GM23338 (cell line): ENCODE measurements at regions not wholly inside any gene's neighbourhood (a gene's known extent, or its start where the extent isn't known, plus 50 kb on each side); places are given as distances from the start of the nearest gene placed in this dataset.

Source experiments
- ATAC-seq: fragments of 200-7000 bp; cut with Tn5 transposase; 3 replicates; pipeline ENCODE4 v1.9.1; 2020
- DNase-seq: peaks from one replicate; pipeline ENCODE4 v3.0.0-alpha.2; 2015; ENCODE audit warnings: low spot score
- H2AFZ ChIP-seq: fragments of 200-600 bp; sonication (generic); 2 replicates; pipeline ENCODE4 v1.8.0; 2016; ENCODE audit warnings: antibody characterized with exemption, mild to moderate bottlenecking, moderate library complexity
- H3F3A ChIP-seq: fragments of 200-600 bp; sonication (generic); replicated peaks from 2 replicates; pipeline ENCODE4 v1.8.0; 2017; ENCODE audit warnings: antibody characterized with exemption, mixed run types, low read depth
- H3K27ac ChIP-seq: fragments of 200-600 bp; sonication (generic); 2 replicates; pipeline ENCODE4 v1.6.1; 2016; ENCODE audit warnings: low read depth
- H3K27me3 ChIP-seq: fragments of 200-600 bp; sonication (generic); 2 replicates; pipeline ENCODE4 v1.8.0; 2016; ENCODE audit warnings: mild to moderate bottlenecking, mixed run types, moderate library complexity; ENCODE audit not compliant: insufficient read depth
- H3K36me3 ChIP-seq: fragments of 200-600 bp; sonication (generic); 2 replicates; pipeline ENCODE4 v1.8.0; 2016; ENCODE audit warnings: mild to moderate bottlenecking; ENCODE audit not compliant: insufficient read depth
- H3K4me1 ChIP-seq: fragments of 200-600 bp; sonication (generic); 2 replicates; pipeline ENCODE4 v1.8.0; 2016; ENCODE audit warnings: mild to moderate bottlenecking, moderate library complexity; ENCODE audit not compliant: insufficient read depth
- H3K4me2 ChIP-seq: fragments of 200-600 bp; sonication (generic); 2 replicates; pipeline ENCODE4 v1.7.1; 2017; ENCODE audit warnings: mixed run types
- H3K4me3 ChIP-seq: fragments of 200-600 bp; sonication (generic); 2 replicates; pipeline ENCODE4 v1.6.1; 2016; ENCODE audit warnings: mixed run types
- H3K79me2 ChIP-seq: fragments of 200-600 bp; sonication (generic); replicated peaks from 2 replicates; pipeline ENCODE4 v1.8.0; 2017; ENCODE audit warnings: mild to moderate bottlenecking; ENCODE audit not compliant: insufficient read depth
- H3K9me2 ChIP-seq: fragments of 200-600 bp; sonication (generic); 2 replicates; pipeline ENCODE4 v1.8.0; 2017; ENCODE audit not compliant: insufficient read depth
- H4K20me1 ChIP-seq: fragments of 200-600 bp; sonication (generic); replicated peaks from 2 replicates; pipeline ENCODE4 v1.8.0; 2017; ENCODE audit warnings: mild to moderate bottlenecking; ENCODE audit not compliant: insufficient read depth
- H3K27ac Mint-ChIP-seq: 2 replicates; pipeline ENCODE4 v1.8.0; 2020; ENCODE audit warnings: inconsistent platforms, mild to moderate bottlenecking, moderate library complexity, mixed read lengths
- H3K27me3 Mint-ChIP-seq: 3 replicates; pipeline ENCODE4 v1.8.0; 2022; ENCODE audit warnings: low read depth, mild to moderate bottlenecking, moderate library complexity, mixed read lengths, inconsistent platforms; ENCODE audit not compliant: insufficient read depth, poor library complexity
- H3K36me3 Mint-ChIP-seq: 3 replicates; pipeline ENCODE4 v1.8.0; 2021; ENCODE audit warnings: low read depth, mild to moderate bottlenecking, inconsistent platforms, moderate library complexity, mixed read lengths
- H3K4me1 Mint-ChIP-seq: 3 replicates; pipeline ENCODE4 v1.8.0; 2020; ENCODE audit warnings: mild to moderate bottlenecking, inconsistent platforms, mixed read lengths
- H3K4me3 Mint-ChIP-seq: 3 replicates; pipeline ENCODE4 v1.8.0; 2021; ENCODE audit warnings: moderate library complexity, mild to moderate bottlenecking, inconsistent platforms, mixed read lengths
- H3K9me3 Mint-ChIP-seq: 3 replicates; pipeline ENCODE4 v1.8.0; 2020; ENCODE audit warnings: moderate library complexity, mild to moderate bottlenecking, inconsistent platforms, mixed read lengths
- CREB1 ChIP-seq: fragments of 250-450 bp; sonication (Bioruptor Pico); IDR thresholded peaks from 2 replicates; pipeline ENCODE4 v1.5.0; 2020; ENCODE audit warnings: low read depth, mild to moderate bottlenecking, moderate library complexity
- CTCF ChIP-seq, 2 experiments: fragments of 200-600 bp in 1 of 2; sonication (generic) in 1 of 2; conservative IDR thresholded peaks; 2 replicates each; pipeline versions ENCODE4 v1.5.1 to v1.6.1; 2016 to 2017; ENCODE audit warnings: antibody characterized with exemption in 2 of 2, low read depth in 2 of 2, mild to moderate bottlenecking in 2 of 2, moderate library complexity in 1 of 2
- EZH2 ChIP-seq: fragments of 200-600 bp; sonication (generic); IDR thresholded peaks from one replicate; pipeline ENCODE4 v1.8.0; 2017; ENCODE audit warnings: antibody characterized with exemption, mild to moderate bottlenecking, low read depth; ENCODE audit not compliant: unreplicated experiment
- EZH2phosphoT487 ChIP-seq: fragments of 200-600 bp; sonication (generic); IDR thresholded peaks from one replicate; pipeline ENCODE4 v1.8.1; 2018; ENCODE audit warnings: antibody characterized with exemption; ENCODE audit not compliant: unreplicated experiment
- JUNB ChIP-seq: IDR thresholded peaks from one replicate; pipeline ENCODE4 v1.6.1; 2016; ENCODE audit warnings: antibody characterized with exemption; ENCODE audit not compliant: unreplicated experiment
- ZNF331 ChIP-seq: fragments of 250-450 bp; sonication (Bioruptor Pico); IDR thresholded peaks from 2 replicates; pipeline ENCODE4 v1.5.0; 2020; ENCODE audit warnings: low read depth, mild to moderate bottlenecking, moderate library complexity
- TF ChIP-seq, protein P1 (sequence below): IDR thresholded peaks from one replicate; pipeline ENCODE4 v1.6.1; 2018; ENCODE audit warnings: antibody characterized with exemption; ENCODE audit not compliant: unreplicated experiment

GRCh38 chr10:71082960-71083715 is 129.2 kb upstream of the UNC5B start:
- Histone ChIP-seq H3K4me1 (no peaks in the 10 kb centered on the region), H3K79me2 (no peaks in the 10 kb centered on the region), H3K4me3 (no peak overlapping the region), H3K4me2 (no peak overlapping the region), H2AFZ (no peak overlapping the region), H3F3A (no peaks in the 10 kb centered on the region), H4K20me1 (no peaks in the 10 kb centered on the region), H3K27ac (no peak overlapping the region), H3K36me3 (no peaks in the 10 kb centered on the region), H3K27me3 (no peaks in the 10 kb centered on the region), H3K9me2 (no peaks in the 10 kb centered on the region)
- H3K27ac Mint-ChIP-seq, result no peak overlapping the region
- TF ChIP-seq CREB1 (CRISPR knock-in tag) (no peak), EZH2phosphoT487 (no peak), EZH2 (no peak), CTCF (conservative IDR thresholded peaks at IDR 0.05; ENCODE audit: low read depth in 2 of 2) (no peak)
- TF ChIP-seq, protein P1, sequence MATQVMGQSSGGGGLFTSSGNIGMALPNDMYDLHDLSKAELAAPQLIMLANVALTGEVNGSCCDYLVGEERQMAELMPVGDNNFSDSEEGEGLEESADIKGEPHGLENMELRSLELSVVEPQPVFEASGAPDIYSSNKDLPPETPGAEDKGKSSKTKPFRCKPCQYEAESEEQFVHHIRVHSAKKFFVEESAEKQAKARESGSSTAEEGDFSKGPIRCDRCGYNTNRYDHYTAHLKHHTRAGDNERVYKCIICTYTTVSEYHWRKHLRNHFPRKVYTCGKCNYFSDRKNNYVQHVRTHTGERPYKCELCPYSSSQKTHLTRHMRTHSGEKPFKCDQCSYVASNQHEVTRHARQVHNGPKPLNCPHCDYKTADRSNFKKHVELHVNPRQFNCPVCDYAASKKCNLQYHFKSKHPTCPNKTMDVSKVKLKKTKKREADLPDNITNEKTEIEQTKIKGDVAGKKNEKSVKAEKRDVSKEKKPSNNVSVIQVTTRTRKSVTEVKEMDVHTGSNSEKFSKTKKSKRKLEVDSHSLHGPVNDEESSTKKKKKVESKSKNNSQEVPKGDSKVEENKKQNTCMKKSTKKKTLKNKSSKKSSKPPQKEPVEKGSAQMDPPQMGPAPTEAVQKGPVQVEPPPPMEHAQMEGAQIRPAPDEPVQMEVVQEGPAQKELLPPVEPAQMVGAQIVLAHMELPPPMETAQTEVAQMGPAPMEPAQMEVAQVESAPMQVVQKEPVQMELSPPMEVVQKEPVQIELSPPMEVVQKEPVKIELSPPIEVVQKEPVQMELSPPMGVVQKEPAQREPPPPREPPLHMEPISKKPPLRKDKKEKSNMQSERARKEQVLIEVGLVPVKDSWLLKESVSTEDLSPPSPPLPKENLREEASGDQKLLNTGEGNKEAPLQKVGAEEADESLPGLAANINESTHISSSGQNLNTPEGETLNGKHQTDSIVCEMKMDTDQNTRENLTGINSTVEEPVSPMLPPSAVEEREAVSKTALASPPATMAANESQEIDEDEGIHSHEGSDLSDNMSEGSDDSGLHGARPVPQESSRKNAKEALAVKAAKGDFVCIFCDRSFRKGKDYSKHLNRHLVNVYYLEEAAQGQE, result no peak
- no peak overlapping the region for H3K4me3 Mint-ChIP-seq
- no peaks in the 10 kb centered on the region; the same call in 2 of the 3 replicates for H3K9me3 Mint-ChIP-seq
- no peaks in the 10 kb centered on the region; the same call in 2 of the 3 replicates for H3K36me3 Mint-ChIP-seq
- DNase-seq, result no peak
- ATAC-seq, result no peak
- H3K4me1 Mint-ChIP-seq, result peaks cover 4% of the 10 kb centered on the region; the same call in 2 of the 3 replicates
- H3K27me3 Mint-ChIP-seq, result peaks cover 3% of the 10 kb centered on the region

GRCh38 chr10:71083716-71083975 is 128.7 kb upstream of the UNC5B start:
- ATAC-seq (no peak), DNase-seq (no peak)
- H3K4me2 ChIP-seq, result no peak overlapping the region
- Mint-ChIP-seq H3K36me3 (no peaks in the 10 kb centered on the region; the same call in 2 of the 3 replicates), H3K27me3 (peaks cover 4% of the 10 kb centered on the region), H3K9me3 (no peaks in the 10 kb centered on the region; the same call in 2 of the 3 replicates), H3K4me1 (peaks cover 4% of the 10 kb centered on the region; the same call in 2 of the 3 replicates), H3K27ac (no peak overlapping the region), H3K4me3 (no peak overlapping the region)
- H3K4me1 ChIP-seq, result no peaks in the 10 kb centered on the region
- TF ChIP-seq ZNF331 (CRISPR knock-in tag) (no peak), JUNB (no peak), EZH2 (no peak)
- H2AFZ ChIP-seq, result no peak overlapping the region
- no peaks in the 10 kb centered on the region for H3F3A ChIP-seq
- H3K36me3 ChIP-seq, result no peaks in the 10 kb centered on the region
- no peak overlapping the region for H3K4me3 ChIP-seq
- H3K27me3 ChIP-seq, result no peaks in the 10 kb centered on the region
- no peaks in the 10 kb centered on the region for H3K79me2 ChIP-seq
- no peak overlapping the region for H3K27ac ChIP-seq
- no peaks in the 10 kb centered on the region for H3K9me2 ChIP-seq
- no peaks in the 10 kb centered on the region for H4K20me1 ChIP-seq
